Esophagus muscularis mucosa (tissue), 4 donors: ENCODE measurements at regions not wholly inside any gene's neighbourhood (a gene's known extent, or its start where the extent isn't known, plus 50 kb on each side); places are given as distances from the start of the nearest gene placed in this dataset.

ENCODE experiments used
- EP300 ChIP-seq: sonication (generic); formaldehyde crosslinking; IDR thresholded peaks from one replicate; pipeline ENCODE4 v1.6.1; 2017; ENCODE audit warnings: antibody characterized with exemption
- POLR2A ChIP-seq: fragments of 450-650 bp; IDR thresholded peaks from one replicate; pipeline ENCODE4 v1.6.1; 2017; ENCODE audit warnings: antibody characterized with exemption, moderate library complexity, mild to moderate bottlenecking, low read depth
- TF ChIP-seq, protein P1 (sequence below), 3 experiments: fragments of 200-600 bp in 2 of 3; fragments of 450-650 bp in 1 of 3; sonication (generic) in 2 of 3; IDR thresholded peaks; one replicate each; pipeline ENCODE4 v1.5.1; 2017 to 2019; ENCODE audit warnings: antibody characterized with exemption in 3 of 3, mild to moderate bottlenecking in 2 of 3, moderate library complexity in 1 of 3

- TF ChIP-seq, protein P1, sequence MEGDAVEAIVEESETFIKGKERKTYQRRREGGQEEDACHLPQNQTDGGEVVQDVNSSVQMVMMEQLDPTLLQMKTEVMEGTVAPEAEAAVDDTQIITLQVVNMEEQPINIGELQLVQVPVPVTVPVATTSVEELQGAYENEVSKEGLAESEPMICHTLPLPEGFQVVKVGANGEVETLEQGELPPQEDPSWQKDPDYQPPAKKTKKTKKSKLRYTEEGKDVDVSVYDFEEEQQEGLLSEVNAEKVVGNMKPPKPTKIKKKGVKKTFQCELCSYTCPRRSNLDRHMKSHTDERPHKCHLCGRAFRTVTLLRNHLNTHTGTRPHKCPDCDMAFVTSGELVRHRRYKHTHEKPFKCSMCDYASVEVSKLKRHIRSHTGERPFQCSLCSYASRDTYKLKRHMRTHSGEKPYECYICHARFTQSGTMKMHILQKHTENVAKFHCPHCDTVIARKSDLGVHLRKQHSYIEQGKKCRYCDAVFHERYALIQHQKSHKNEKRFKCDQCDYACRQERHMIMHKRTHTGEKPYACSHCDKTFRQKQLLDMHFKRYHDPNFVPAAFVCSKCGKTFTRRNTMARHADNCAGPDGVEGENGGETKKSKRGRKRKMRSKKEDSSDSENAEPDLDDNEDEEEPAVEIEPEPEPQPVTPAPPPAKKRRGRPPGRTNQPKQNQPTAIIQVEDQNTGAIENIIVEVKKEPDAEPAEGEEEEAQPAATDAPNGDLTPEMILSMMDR (IDR thresholded peaks at IDR 0.05) = no peak
- TF ChIP-seq EP300 = no peak
- TF ChIP-seq POLR2A = no peak
Observed at GRCh38 chr12:82144505-82144904, 213.7 kb downstream of the CCDC59 start.
